SJSA1 (cell line): ENCODE measurements at regions not wholly inside any gene's neighbourhood (a gene's known extent, or its start where the extent isn't known, plus 50 kb on each side); places are given as distances from the start of the nearest gene placed in this dataset.

Source experiments
- DNase-seq, 2 experiments: peaks; one replicate each; pipeline ENCODE4 v3.0.0-alpha.2; 2015 to 2020; ENCODE audit warnings: low spot score in 2 of 2, low read depth in 1 of 2
- H3K27ac ChIP-seq: fragments of 250-450 bp; sonication (Bioruptor Pico); 2 replicates; pipeline ENCODE4 v1.5.1; 2020; ENCODE audit warnings: mild to moderate bottlenecking, moderate library complexity
- H3K27me3 ChIP-seq: fragments of 250-450 bp; sonication (Bioruptor Pico); replicated peaks from 2 replicates; pipeline ENCODE4 v1.5.1; 2020; ENCODE audit warnings: mild to moderate bottlenecking, moderate library complexity
- H3K36me3 ChIP-seq: fragments of 250-450 bp; sonication (Bioruptor Pico); 2 replicates; pipeline ENCODE4 v1.5.1; 2020; ENCODE audit warnings: mild to moderate bottlenecking
- H3K4me1 ChIP-seq: fragments of 250-450 bp; sonication (Bioruptor Pico); replicated peaks from 2 replicates; pipeline ENCODE4 v1.6.1; 2021; ENCODE audit warnings: mild to moderate bottlenecking
- H3K4me3 ChIP-seq: fragments of 250-450 bp; sonication (Bioruptor Pico); 2 replicates; pipeline ENCODE4 v1.5.1; 2020; ENCODE audit warnings: mild to moderate bottlenecking
- H3K9me3 ChIP-seq: fragments of 250-450 bp; sonication (Bioruptor Pico); replicated peaks from 2 replicates; pipeline ENCODE4 v1.5.1; 2020; ENCODE audit warnings: mild to moderate bottlenecking

DNA sequence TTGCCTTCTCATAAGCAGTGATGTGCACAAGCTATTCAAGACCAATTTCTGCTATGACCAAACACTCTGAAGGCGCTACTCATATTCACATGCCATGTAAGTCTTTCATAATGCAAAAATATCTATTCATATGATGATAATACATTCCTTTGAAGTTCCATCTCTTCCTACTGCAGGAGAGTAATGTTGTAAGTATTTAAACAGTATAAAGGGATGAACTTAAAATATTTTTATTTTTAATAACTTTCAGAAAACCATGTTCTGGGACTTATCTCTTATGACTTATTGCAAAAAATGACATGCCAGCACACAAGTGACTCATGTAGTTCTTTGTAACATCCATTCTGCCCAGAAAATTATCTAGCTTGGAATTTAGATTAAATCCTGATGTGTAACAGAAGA lies 376.4 kb downstream of the KCTD16 start:
- DNase-seq: no peak
- Histone ChIP-seq H3K36me3 (no peaks in the 10 kb centered on the region), H3K27ac (no peak overlapping the region), H3K4me3 (no peak overlapping the region), H3K27me3 (no peaks in the 10 kb centered on the region), H3K4me1 (no peaks in the 10 kb centered on the region), H3K9me3 (no peaks in the 10 kb centered on the region)

DNA sequence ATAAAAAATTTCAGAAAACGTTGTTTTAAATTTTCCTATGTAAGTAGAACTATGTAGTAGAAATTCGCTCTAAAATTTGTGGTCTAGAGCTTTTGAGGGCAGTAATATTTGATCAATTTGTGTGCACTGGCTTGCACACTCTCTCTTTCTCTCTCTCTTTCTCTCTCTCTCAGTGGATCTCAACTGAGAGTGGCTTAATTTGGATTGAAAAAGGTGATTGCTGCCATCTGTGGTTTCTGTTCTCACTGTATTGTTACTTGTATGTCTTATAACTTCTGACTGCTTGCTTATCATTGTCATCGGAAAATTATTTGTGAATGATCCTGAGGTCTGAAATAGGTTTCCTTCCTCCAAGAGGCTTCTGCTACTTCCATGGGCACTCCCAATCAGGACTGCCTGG lies 368.2 kb downstream of the KCTD16 start:
- no peak overlapping the region for H3K27ac ChIP-seq
- H3K9me3 ChIP-seq: no peaks in the 10 kb centered on the region
- H3K4me3 ChIP-seq: no peak overlapping the region
- no peaks in the 10 kb centered on the region for H3K27me3 ChIP-seq
- DNase-seq: no peak
- no peaks in the 10 kb centered on the region for H3K4me1 ChIP-seq
- H3K36me3 ChIP-seq: no peaks in the 10 kb centered on the region
